DMS53 (cell line): ENCODE measurements at regions not wholly inside any gene's neighbourhood (a gene's known extent, or its start where the extent isn't known, plus 50 kb on each side); places are given as distances from the start of the nearest gene placed in this dataset.

ENCODE experiments used
- DNase-seq: peaks from one replicate; lab custom pipeline; 2025; lab: John Stamatoyannopoulos, UW

DNA sequence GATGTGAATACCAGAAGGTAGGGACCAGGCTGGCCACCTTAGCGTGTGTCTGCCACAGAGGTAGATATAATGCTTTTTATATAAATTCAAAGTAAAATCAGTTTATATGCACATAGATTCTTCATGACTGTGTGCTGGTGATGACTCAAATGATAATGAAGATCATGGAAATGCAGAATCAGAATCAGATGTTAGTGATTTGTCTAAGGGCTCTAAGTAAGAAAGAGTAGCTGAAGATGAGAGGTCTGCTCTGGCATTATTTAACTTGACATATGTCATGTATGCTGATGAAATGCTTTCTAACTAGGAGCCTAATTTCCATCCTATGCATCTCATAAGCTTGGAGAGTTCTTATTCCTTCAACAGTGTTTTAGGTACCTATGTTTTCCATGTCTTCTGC, 50.3 kb upstream of the DPH6 start:
- no peak for DNase-seq

DNA sequence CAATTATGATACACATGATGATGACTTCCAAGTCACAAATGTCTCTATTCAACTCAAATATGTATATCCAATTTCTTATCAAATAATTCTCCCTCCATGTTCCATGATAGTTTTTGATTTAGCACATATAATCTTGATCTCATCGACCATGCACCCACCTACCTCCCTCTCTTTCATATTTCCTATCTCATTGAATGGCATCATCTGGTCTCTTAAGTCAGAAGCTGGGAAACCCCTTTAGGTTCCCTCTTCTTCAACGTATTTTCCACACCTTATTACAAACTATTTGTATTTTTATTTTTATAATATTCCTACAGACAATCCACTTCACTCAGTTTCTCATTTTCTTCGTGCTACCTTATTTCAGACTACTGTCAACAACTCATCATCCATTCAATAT, 56.9 kb upstream of the DPH6 start:
- no peak for DNase-seq

DNA sequence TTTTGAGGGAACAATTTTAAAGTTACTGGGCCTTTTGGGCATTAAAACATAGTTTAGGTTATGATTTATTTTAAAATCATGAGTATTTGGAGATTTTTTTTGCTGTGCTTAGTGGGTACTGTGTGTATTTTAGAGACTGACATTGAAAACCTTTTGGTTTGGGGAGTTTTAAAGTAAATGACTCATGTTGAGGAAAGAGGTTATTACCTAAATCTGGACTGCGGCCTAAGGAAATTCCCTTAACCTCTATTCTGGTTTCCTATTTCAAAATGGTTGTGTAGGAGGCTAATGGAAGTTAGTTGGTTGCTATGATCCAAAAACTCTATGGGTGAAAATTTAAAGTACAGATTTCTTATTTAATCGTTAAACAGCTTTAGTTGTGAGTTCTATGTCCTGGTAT, 57.3 kb upstream of the DPH6 start:
- no peak for DNase-seq

- no peak for DNase-seq
Observed at GRCh38 chr15:35603856-35604255, 57.9 kb upstream of the DPH6 start.

DNA sequence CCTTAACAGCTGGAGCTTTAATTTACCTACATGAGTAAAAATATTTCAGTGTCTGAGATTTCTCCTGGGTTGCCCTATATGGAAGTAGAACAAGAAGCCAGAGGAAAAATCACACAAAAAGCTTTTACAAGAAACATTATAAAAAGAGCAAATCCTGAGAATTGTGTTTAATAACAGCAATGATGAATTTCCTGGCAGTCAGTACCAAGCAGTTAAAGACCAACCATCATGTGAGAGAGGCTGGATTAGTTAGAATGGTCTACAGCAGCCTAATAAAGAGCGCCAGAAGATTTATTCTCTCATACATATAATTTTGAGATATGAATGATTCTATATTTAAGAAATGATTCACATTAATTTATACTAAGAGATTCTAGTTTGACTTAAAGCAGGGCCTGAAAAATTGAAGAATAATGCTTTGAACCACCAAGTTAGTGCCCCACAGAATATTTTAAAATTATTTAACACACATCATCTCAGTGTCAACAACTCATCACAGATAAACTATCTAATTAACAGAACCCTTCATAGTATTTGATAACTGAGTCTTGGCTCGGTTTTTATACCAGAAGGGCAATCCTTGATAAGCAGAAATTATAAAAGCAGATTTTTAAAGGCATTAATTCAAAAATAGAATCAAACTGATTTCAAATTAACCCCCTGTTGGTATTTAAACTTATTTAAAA, 59.9 kb upstream of the DPH6 start:
- no peak for DNase-seq

GRCh38 chr15:35606450-35606779, 60.5 kb upstream of the DPH6 start:
- DNase-seq: no peak

- no peak for DNase-seq
Observed at GRCh38 chr15:35616498-35617271, 70.7 kb upstream of the DPH6 start.

DNA sequence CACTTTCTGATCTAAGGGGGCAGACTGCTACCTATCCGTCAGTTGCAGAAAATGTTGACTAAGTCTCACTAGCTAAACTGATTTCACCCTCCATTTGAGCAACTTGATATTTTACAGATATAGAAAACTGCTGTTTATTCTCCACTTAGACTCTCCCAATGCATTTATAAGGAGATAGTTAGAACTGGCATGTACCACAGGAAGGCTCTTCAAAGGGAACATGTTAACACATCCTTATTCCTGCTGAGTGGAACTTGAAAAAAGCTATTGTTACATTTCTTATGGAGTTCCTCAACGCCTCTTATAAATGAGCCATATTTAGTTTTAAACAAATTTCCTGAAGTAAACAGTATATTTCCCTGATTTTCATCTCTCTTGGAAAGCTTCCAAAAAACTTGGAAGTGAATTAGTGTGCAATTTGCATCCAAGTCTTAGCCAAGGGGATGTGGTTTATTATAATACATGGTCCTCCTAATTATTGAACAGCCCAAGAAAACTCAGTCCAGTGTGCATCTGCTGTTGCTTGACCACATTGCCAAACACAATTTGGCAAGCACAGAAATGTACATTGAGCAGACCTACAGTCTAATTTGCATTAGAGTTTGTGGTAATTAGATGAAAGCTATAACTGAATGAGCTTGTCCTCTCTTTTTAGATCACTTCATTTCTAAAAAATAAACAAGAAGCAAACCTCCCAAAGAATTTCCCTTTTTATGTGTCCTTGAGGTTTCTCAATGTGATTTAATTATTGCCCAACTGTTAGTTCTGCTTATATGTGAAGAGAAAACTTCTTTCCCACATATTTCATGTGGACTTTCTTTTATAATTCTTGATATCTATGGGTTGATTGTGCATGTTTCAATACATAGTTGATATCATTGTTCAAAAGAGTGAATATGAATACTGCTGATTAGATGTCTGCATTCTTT, 72.6 kb upstream of the DPH6 start:
- DNase-seq: no peak

DNA sequence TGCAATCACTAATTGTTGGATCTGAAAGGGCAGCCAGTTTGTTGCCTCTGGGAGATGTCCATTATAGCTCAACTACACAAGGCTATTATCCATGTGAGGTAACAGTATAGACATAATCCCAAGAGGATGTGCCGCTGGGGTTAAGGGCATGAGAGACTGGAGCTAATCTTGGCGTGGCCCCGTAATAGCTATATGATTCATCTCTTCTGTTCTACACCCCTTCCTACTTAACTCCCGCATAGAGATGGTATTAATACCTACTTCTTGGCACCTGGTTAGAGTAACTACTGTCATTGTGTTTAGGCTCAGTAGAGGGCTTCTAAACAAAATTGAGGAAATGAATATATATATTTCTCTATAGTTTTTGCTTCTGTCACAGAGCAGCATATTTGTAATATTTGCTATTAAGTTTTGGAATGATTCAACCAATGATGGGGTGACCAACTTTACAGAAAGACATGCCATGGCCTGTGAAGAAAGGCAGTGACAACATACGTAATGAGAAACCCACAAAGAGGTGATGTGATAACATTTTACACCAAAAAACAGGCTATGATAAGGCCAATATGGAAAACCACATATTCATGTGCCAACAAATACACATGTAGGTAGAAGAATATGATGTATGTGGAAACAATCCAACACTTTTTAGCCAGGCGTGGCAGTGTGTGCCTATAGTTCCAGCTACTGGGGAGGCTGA, 76.8 kb upstream of the DPH6 start:
- DNase-seq: no peak

- no peak for DNase-seq
Observed at GRCh38 chr15:35624881-35625280, 78.9 kb upstream of the DPH6 start.

- DNase-seq: no peak
Observed at GRCh38 chr15:35626571-35627318, 80.8 kb upstream of the DPH6 start.

DNA sequence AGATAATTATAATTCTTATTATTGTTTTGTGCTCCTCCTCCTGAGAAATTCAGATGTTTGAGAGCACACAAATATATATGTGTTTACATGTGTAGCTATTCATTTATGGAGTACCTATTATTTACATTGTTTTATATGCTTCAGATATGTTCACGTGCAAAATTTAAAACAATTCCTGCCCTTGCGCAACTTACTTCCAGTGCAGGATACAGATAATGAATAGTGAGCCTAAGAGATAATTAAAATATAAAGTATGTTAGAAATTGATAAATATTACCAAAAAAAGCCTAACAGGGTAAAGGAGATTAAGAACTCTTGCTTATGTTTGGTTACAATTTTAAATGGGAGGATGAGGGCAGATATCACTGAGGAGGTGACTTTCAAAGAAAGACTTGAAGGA, 81.7 kb upstream of the DPH6 start:
- DNase-seq: no peak

- DNase-seq: no peak
Observed at GRCh38 chr15:35629766-35630165, 83.8 kb upstream of the DPH6 start.

GRCh38 chr15:35630532-35630931, 84.6 kb upstream of the DPH6 start:
- peak; percentile 64 for DNase-seq

- DNase-seq: peak; percentile 74
Observed at GRCh38 chr15:35630985-35631384, 85.0 kb upstream of the DPH6 start.

- no peak for DNase-seq
Observed at GRCh38 chr15:35633677-35634076, 87.7 kb upstream of the DPH6 start.

DNA sequence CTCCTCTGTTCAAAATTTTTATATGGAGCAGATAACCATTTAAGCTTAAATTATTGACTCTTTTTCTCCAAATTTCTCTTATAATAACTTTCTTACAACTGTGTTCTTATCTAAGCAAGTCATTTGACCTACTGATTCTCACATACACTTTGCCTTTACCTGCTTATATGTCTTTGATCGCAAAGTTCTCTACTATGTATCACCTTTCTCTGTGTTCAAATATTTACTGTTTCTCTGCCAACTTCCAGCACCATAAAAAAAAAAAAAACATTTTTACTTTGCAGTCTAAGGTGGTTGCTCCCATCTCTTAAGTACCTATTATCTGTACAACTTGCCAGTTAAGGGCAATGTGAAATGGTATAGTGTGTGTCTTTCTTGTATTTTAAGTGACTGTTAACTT, 100.8 kb upstream of the DPH6 start:
- peak; percentile 2 for DNase-seq

DNA sequence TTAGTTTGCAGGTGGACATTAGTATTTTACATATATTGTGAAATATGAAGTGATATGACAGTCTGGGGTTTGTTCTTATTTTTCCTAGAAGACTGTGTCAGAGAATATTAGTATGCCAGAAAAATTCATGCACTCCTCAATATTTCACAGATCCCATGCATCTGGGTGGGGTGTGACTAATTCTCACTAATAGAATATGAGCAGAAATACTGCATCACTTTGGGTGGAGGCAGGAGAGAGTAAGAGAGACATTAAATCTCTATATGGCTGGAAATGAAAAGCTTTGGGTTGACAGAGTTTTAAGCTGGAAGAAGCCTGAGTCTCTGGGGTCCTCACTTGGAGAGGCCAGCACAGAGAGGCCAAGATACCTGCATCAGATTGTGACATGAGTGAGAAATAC, 101.3 kb upstream of the DPH6 start:
- DNase-seq: no peak

DNA sequence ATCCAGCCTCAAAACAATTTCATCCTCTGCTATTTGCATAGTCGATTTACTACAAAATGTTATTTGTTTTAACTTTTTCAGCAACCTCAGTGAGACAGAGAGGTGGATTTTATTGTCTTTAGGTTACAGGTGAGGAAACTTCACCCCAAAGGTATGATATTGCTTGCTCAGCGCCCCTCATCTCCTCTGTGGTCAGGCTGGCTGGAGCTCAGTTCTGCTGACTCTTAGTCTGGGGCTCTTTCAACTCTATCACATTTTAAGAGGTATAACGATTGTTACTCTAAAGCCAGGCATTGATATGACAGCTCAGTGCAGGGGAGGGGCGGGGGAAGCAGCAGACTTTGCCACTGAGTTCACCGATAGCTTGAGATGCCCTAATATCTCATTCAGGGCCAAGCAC, 103.0 kb upstream of the DPH6 start:
- no peak for DNase-seq

DNA sequence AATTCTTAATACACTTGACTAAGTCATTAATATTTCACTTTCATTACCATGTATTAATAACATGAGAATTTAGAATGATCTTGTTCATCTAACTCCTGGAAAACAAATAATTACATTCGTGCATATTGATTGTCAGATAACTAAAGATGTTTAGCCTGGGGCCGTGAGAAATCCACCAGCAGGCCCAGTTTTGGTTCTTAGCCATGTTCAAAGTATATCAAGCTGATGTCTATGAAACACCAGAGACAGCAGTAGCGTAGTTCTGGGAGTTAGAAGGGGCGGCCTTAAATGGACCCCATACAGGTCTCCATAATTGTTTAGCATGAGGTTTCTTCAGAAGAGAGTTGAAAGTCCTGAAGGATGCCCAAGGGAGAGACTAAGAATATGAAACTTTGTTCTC, 103.6 kb upstream of the DPH6 start:
- DNase-seq: no peak

GRCh38 chr15:35654332-35654731, 108.4 kb upstream of the DPH6 start:
- DNase-seq: no peak
